Stimulated activated CD4-positive, alpha-beta T cell treated with anti-CD3 and anti-CD28 coated beads, Interleukin-2, amount 100 ng/mL, for 4 hours (primary cell): ENCODE measurements at regions not wholly inside any gene's neighbourhood (a gene's known extent, or its start where the extent isn't known, plus 50 kb on each side); places are given as distances from the start of the nearest gene placed in this dataset.

Experiments
- DNase-seq: peaks from one replicate; pipeline ENCODE4 v3.0.0-alpha.2; 2020; ENCODE audit warnings: low read depth

- DNase-seq: no peak
Measured at GRCh38 chr9:18350036-18350435, 123.9 kb upstream of the ADAMTSL1 start.

GRCh38 chr9:18350995-18351595 is 122.9 kb upstream of the ADAMTSL1 start:
- no peak for DNase-seq

GRCh38 chr9:18352711-18353110 is 121.2 kb upstream of the ADAMTSL1 start:
- no peak for DNase-seq

- DNase-seq: no peak
Measured at GRCh38 chr9:18353473-18353872, 120.5 kb upstream of the ADAMTSL1 start.

- no peak for DNase-seq
Measured at GRCh38 chr9:18357321-18357720, 116.6 kb upstream of the ADAMTSL1 start.

GRCh38 chr9:18358325-18358724 is 115.6 kb upstream of the ADAMTSL1 start:
- DNase-seq: no peak

GRCh38 chr9:18359335-18359734 is 114.6 kb upstream of the ADAMTSL1 start:
- no peak for DNase-seq

GRCh38 chr9:18360005-18360404 is 113.9 kb upstream of the ADAMTSL1 start:
- DNase-seq: no peak

GRCh38 chr9:18361646-18362045 is 112.3 kb upstream of the ADAMTSL1 start:
- no peak for DNase-seq

- DNase-seq: no peak
Measured at GRCh38 chr9:18362166-18362565, 111.8 kb upstream of the ADAMTSL1 start.

GRCh38 chr9:18362901-18363685 is 110.9 kb upstream of the ADAMTSL1 start:
- DNase-seq: no peak

GRCh38 chr9:18365651-18366050 is 108.3 kb upstream of the ADAMTSL1 start:
- no peak for DNase-seq

- DNase-seq: no peak
Measured at GRCh38 chr9:18366184-18366583, 107.8 kb upstream of the ADAMTSL1 start.

GRCh38 chr9:18368206-18368605 is 105.7 kb upstream of the ADAMTSL1 start:
- no peak for DNase-seq

GRCh38 chr9:18371141-18371540 is 102.8 kb upstream of the ADAMTSL1 start:
- no peak for DNase-seq

- no peak for DNase-seq
Measured at GRCh38 chr9:18371621-18372020, 102.3 kb upstream of the ADAMTSL1 start.

- no peak for DNase-seq
Measured at GRCh38 chr9:18379073-18379811, 94.7 kb upstream of the ADAMTSL1 start.

- DNase-seq: no peak
Measured at GRCh38 chr9:18382243-18382642, 91.7 kb upstream of the ADAMTSL1 start.

- no peak for DNase-seq
Measured at GRCh38 chr9:18384066-18384465, 89.9 kb upstream of the ADAMTSL1 start.

- DNase-seq: no peak
Measured at GRCh38 chr9:18385696-18386490, 88.1 kb upstream of the ADAMTSL1 start.

- no peak for DNase-seq
Measured at GRCh38 chr9:18390393-18390792, 83.6 kb upstream of the ADAMTSL1 start.
